HG03565 (cell line): ENCODE measurements at regions not wholly inside any gene's neighbourhood (a gene's known extent, or its start where the extent isn't known, plus 50 kb on each side); places are given as distances from the start of the nearest gene placed in this dataset.

Experiments
- ATAC-seq: cut with Tn5 transposase; IDR thresholded peaks from one replicate; pipeline ENCODE4 v1.9.1; 2021; ENCODE audit warnings: mild to moderate bottlenecking, moderate library complexity; ENCODE audit not compliant: unreplicated experiment

DNA sequence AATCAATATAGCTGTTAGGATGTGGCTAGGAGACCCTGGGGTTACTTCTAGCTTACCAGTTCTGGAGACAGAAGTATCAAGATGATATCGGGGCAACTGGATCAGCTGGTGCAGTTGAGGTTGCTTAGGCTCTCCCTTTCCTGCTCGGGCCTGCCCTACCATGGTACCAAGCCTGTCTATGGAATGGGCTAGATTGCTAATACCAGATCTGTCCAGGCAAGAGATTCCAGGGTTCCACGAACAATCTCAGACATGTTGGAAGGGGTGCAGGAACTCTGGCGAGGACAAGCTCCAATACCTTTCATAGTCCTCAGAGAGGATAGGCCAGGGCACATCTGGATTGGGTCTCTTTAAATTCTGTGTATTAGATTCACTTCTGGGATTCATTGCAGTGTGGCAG is 53.8 kb downstream of the ADM start:
- ATAC-seq: no peak

DNA sequence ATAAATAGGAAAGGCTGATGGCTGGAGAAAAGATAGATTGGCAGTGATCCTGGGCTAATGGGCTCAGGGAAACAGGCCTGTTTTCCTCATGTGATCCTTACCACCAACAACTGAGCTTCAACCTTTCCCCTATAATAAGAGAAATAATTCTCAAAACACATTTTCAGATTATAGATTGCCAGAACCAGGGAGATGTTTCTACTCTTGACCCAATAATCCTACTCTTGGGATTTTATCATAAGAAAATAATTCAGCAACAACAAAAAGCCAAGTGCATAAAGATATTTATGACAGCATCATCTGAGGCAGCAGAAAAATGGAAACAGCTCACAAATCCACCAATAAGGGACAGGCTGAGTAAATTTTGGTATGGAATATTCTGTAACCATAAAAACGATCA is 54.3 kb downstream of the ADM start:
- ATAC-seq: no peak

DNA sequence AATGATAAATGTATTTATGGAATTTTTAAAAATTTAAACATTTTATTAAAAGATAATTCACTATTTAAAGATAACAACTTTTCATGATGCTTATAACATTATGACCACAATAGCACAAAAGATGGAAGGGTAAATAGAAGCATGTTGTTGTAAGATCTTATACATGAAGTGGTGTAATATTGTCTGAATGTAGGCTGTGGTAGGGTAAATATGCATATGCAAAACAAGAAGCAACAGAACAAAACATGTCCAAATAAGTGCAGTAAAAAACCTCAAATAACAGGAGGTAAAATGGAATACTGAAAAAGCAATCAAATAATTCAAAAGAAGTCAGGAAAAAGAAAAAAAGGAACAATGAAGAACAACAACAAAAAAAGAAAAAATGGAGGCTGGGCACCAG is 56.0 kb downstream of the ADM start:
- no peak for ATAC-seq

DNA sequence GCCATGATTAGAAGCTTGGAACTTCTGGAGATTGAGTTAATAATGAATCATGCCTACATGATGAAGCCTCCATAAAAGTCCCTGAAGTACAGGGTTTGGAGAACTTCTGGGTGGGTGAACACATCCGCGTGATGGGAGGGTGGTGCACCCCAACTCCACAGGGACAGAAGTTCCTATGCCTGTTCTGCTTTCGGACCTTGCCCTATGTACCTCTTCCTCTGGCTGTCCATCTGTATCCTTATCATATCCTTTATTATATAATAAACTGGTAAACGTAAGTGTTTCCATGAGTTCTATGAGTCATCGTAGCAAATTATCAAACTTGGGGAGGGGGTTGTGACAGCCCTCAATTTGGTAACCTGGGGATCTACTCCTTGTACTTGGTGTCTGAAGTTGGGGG is 60.2 kb downstream of the ADM start:
- ATAC-seq: no peak

DNA sequence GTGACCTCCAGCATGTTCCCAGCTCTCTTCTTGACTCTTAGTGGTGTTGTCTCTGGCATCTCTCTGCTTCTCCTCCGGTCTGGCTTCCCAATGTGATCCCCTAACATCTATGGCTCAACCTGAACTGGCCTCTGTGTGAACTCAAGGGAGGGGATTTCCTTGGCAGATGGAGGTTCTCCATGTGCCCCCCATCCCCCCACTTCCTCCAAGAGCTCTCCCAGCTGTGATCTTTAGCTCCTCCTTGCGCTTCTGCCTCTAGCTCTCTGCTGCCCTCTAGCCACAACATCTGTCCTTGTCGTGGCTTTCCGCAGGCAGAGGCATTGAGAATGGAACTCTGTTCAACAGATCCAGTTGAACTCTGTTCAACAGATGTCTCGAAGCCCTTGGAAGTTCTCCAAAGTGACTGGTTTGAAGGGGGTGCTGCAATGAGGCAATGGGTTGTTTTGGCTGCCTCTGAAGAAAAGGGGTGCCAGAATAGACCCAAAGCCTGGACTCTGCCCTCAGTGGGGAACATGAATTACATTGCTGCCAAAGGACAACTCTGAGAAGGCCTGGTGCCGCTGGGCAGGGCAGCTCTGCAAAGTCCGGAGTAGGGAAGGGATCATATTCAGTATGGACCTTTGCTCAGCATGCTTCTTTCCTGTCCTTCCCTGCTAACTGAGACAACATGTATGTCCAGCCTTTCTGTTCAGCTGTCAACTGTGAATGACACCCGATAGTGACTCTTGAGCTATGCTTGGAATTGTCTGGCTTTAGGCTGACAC is 61.9 kb downstream of the ADM start:
- peak; percentile 49 for ATAC-seq

DNA sequence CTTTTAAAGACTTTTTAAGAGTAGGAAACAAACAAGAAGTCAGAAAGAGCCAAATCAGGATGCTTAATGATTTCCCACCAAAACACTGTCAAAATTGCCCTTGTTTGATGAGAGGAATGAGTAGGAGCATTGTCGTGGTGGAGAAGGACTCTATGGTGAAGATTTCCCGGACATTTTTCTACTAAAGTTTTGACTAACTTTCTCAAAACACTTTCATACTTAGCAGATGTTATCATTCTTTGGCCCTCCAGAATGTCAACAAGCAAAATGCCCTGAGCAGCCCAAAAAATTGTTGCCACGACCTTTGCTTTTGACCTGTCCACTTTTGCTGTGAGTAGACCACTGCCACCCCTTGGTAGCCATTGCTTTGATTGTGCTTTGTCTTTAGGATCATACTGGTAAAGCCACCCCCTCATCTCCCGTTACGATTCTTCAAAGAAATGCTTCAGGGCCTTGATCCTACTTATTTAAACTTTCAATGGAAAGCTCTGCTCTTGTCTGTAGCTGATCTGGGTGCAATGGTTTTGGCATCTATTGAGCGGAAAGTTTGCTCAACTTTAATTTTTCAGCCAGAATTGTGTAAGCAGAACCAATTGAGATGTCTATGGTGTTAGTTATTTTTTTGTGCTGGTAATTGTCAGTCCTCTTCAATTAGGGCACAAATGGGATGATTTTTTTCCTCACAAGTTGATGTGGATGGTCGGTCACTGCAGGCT is 67.2 kb downstream of the ADM start:
- no peak for ATAC-seq

DNA sequence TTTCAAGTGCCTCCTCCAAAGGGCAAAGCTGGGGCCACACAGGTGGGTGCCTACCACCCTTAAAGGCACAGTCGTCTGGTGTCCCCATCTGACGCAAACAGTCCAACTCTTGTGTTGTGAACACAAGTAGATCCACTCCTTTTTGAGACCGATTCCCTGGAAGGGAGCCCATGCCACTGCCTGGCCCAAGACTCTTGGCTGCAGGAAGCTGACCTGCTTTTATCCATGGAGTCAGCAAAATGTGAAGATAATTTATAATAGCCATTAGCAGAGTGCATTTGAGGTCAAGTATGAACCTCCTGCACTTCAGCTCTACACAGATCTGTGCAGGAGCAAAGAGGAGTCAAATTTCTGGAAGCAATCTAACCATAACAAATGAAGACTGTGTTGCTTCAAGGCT is 68.5 kb downstream of the ADM start:
- ATAC-seq: no peak

DNA sequence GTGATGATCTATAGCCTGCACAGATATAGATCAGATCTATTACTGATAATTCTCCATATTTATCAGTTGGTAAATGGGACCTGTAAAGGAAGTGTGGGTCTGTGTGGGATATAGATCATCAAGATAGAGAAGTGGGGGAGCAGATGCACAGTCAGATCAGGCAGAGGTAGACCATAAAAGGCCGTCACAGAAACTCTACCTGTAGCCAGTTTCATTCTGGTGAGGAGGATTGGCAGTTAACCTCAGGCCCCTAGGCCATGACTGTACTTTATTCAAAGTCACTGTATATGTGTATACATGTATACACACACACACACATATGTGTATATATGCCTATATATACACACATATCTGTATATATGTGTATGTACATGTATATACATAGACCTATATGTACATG is 69.1 kb downstream of the ADM start:
- no peak for ATAC-seq

DNA sequence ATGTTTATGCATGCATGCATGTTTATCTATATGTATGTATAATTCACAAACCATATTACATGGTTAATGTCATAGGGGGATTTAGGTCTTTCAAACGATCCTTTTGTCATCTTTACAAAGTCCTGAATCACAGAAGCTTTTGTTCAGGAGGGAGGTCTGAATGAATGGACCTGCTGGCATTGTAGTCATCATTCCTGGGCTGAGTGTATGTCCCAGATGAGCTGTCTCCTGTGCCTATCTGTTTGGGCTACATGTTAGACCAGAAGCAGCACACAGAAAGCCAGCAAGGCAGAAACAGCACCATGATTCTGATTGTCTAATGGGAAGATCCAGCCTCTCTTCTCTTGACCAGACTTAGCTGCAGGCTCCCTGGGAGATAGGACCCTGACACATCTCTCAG is 69.5 kb downstream of the ADM start:
- ATAC-seq: no peak

DNA sequence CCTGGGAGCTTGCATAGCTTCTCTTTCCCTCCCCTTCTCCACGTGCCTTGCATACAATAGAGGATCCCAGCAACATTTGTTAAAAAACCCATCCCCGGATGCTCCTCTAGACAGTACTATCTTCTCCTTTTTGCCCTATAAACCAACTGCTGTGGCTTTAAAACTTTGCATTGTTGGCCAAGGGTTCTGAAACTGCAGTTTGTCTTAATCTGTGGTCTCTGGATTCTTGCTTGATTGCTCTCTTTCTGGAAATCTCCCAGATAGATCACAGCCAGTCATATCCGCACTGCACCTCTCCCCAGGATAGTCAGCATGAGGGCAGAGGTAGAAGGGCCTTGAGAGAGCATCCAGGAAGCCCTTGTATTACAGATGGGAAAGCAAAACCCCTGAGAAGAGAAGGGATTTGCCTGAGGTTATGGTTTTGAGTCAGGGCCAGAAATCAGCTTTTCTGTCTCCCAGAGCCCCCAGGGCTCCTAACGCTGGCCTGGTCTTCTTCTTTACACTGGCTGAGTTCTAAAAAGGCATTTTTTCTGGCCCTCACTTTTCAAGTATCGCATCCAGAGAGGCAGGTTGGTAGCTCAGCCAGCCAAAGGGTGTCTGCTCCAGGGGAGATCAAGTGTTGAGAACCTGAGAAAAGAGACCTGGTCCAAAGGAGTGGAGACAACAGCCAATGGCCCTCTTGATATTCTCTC is 70.6 kb downstream of the ADM start:
- ATAC-seq: no peak

DNA sequence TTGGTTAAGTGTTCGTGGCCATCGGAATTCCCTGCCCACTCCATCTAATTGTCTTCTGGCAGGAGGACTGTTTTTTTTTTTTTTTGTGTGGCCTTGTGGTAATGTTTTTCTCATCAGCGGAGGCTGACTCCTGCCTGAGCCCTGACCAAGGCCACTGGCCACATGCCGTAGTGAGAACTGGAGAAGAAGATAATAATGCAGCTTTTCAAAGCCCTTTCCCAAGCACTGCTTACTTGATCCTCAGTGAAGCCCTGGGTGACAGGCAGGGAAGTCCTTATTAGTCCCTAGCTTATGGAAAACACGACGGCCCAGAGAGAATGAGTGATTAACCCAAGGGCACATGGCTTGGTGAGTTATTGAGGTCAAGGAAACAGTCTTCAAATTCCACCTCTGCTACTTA is 71.2 kb downstream of the ADM start:
- ATAC-seq: no peak

DNA sequence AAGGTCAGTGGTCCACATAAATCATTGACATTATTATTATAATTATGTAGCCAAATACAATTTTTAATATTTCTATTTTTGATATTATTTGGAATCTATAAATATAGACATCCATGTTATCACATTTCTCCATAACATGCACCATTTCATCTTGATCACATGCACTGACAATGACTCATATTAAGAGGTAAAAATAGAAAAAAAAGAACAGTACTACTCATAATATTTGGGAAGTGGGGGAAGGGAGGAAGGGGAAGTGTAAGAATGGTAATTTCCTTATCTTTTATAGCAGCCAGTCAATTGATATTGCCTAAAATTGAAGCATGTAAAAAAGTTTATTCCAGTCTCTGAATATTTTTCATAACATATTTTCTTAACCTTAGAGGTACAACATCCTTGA is 72.3 kb downstream of the ADM start:
- no peak for ATAC-seq

DNA sequence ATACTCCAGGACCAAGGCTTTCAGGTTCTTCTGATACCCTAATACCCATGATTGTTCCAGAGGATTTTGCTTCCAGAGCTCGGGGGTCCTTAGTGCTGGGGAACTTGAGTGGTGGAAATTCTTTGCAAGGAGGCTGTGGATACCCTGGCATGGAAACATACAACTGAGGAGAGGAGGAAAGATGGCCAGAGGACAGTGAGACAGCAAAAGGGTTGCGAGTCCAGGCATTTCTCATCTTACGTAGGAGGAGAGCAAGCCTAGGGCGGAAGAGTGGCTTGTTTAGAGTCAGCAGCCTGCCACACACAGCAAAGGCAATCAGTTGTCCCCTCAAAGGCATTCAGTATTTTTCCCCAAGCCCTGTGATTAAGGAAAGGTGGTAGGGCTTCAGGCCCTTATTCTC is 73.5 kb downstream of the ADM start:
- ATAC-seq: no peak

DNA sequence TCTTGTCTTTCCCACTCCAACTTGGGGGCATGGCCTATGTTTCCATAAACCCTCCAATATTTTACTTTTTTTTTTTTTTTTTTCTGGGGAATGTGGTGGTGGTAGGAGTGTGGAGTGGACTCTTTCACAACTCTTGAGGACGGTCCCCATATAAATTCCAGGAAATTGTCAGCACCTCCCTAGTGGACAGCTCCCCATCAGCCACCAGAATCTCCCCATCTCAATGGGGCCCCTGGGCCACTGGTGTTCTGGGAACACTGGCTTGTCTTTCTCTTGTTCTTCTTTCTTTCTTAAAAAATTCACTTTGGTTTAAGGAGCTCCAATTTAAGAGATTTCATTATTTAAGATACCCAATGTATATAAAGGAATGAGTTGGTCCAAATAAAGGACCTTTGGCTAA is 74.1 kb downstream of the ADM start:
- ATAC-seq: no peak

DNA sequence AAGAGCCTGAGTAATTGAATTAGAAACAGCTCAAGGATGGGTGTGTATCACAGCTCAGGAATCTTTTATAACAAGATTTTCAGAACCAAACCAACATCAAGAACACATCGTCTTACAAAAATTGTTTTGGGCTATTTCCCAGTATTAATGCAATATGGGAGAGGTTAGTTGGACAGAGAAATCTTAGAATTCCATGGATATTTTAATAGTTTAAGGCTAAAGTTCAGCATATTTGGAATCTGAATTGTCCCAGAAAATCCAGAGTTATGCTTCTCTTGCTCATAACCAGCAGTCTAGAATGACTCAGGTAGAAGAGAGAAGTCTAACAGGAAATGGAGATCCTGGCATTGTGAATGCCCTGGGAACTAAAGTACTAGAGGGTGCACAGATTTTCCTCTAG is 74.6 kb downstream of the ADM start:
- no peak for ATAC-seq

DNA sequence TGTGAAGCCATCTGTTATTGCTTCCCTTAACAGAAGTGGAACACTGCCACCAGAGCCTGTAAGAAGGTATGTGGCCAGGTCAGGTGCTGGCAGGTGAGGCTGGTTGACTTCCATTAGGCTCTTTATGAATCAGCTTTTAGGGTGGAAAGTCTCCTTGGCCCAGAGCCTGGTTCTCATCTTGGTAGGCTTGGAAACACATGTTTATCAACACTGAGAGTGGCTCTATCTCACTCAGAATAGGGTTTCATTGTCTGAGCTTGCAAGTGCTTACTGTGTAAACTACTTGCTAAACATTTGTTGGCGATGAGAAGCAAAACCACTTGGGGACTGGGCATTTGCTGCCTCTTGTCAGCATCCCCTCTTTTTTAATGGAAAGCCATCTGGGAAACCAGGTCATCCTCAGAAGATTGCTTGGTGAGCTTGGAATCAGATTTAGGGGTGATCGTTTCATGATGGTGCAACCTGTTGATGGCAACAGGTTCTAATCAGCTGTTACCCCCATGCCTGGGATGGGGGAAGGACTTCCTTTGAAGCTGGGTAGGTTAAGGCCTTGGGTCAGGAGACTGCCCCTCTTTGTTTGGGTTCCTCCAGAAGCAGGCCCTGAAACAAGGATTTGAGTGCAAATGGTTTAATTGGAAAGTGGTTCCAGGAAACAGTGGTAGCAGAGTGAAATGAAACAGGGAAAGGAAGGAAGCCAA is 75.0 kb upstream of the AMPD3 start:
- ATAC-seq: no peak

DNA sequence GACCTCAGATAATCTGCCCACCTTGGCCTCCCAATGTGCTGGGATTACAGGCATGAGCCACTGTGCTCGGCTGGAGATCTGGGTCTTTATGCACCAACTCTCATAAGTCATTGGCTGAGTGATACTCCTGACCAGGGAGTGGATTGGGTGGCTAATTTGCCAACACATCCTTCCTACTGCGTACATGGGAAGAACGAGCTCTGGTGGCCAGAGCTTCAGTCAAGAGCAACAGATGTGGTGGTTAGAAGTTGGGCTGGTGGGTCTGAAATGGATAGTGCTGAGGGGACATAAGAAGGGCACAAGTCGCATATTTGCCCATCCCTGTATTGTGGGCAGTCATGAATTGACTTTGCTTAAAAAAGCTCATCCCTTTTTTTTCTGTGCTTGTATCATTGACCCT is 74.1 kb upstream of the AMPD3 start:
- no peak for ATAC-seq

DNA sequence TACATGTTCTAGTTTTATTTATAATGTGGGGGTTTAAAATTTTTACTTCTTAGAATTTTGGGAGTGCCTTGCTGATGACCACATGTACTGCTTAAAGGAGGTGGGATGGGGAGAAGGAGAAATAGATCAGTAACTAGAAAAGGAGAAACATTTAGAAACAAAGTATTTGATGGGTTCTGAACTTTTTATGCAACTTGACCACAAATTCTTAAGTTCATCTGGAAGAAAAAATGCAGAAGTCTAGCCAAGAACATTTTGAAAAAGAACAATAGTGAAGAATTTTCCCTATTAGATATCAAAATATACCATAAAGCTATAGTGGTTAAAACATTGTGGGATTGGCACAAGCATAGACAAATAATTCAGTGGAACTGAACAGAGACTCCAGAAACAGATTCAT is 73.3 kb upstream of the AMPD3 start:
- ATAC-seq: no peak

DNA sequence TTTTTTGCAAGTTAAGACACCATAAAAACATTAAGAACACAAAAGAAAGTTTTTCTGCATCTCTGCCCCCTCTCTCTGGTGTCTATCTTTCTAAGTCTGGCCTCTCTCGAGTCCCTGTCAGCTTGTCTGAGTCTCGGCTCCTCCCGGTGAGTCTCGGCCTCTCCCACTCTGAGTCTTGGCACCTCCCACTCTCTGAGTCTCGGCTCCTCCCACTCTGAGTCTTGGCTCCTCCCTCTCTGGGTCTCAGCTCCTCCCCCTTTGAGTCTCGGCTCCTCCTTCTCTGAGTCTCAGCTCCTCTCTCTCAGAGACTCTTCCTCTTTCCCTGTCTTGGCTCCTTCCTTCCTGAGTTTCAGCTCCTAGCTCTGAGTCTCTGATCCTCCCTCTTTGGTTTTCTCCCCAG is 72.5 kb upstream of the AMPD3 start:
- no peak for ATAC-seq

DNA sequence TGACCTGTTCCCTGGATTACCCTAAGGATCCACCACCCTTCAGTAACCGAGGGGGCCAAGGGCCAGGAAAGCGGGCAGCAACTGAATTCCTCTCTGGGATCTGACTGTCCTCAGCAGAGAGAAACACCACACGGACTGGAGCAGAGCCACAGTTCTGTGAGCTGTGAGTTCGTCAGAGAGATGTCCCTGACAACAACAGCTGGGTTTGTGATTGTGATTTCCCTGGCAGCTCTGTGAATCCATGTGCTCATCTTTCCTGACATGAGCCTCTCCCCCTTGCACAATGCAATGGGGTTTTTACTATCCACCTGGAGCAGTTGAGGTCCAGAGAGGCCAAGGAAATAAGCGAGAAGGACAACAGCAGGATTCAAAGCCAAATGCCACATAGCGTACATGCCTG is 69.4 kb upstream of the AMPD3 start:
- no peak for ATAC-seq

DNA sequence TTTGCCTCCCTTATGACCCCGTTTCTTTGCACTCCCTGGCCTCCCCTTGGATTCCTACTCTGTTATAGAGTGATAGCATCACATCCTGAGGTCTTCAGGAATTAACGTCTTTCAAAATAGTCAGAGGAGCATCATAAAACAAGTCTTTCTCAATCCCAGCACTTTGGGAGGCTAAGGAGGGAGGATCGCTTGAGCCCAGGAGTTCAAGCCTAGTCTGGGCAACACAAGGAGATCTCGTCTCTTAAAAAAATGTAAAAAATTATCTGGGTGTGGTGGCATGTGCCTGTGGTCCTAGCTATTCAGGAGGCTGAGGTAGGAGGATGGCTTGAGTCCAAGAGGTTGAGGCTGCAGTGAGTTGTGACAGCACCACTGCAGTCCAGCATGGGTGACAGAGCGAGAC is 68.7 kb upstream of the AMPD3 start:
- no peak for ATAC-seq

DNA sequence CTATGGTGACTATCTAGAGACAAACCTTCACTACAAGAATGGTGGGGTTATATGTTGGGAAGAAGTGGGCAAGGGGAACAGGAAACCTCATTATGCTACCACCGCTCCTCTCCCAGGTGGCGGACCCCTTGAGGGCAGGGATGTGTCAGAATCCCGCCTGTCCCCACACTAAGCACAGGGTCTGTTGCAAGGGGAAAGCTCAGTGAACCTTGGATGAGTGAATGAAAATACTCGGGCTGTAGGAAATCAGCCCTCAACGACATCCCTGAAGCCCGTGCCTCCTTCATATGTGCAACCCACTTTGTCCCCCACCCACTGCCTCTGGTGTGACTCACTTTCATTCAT is 68.2 kb upstream of the AMPD3 start:
- no peak for ATAC-seq
